GM23338 (cell line): ENCODE measurements at regions not wholly inside any gene's neighbourhood (a gene's known extent, or its start where the extent isn't known, plus 50 kb on each side); places are given as distances from the start of the nearest gene placed in this dataset.

Experiments
- CREB1 ChIP-seq: fragments of 250-450 bp; sonication (Bioruptor Pico); IDR thresholded peaks from 2 replicates; pipeline ENCODE4 v1.5.0; 2020; ENCODE audit warnings: low read depth, mild to moderate bottlenecking, moderate library complexity
- EZH2 ChIP-seq: fragments of 200-600 bp; sonication (generic); IDR thresholded peaks from one replicate; pipeline ENCODE4 v1.8.0; 2017; ENCODE audit warnings: antibody characterized with exemption, mild to moderate bottlenecking, low read depth; ENCODE audit not compliant: unreplicated experiment
- EZH2phosphoT487 ChIP-seq: fragments of 200-600 bp; sonication (generic); IDR thresholded peaks from one replicate; pipeline ENCODE4 v1.8.1; 2018; ENCODE audit warnings: antibody characterized with exemption; ENCODE audit not compliant: unreplicated experiment
- JUNB ChIP-seq: IDR thresholded peaks from one replicate; pipeline ENCODE4 v1.6.1; 2016; ENCODE audit warnings: antibody characterized with exemption; ENCODE audit not compliant: unreplicated experiment
- NANOG ChIP-seq: IDR thresholded peaks from 2 replicates; pipeline ENCODE4 v1.6.1; 2016; ENCODE audit warnings: antibody characterized with exemption, borderline replicate concordance
- POLR2AphosphoS5 ChIP-seq: IDR thresholded peaks from 2 replicates; pipeline ENCODE4 v1.6.1; 2016; ENCODE audit warnings: antibody characterized with exemption, low read depth
- STAT1 ChIP-seq: IDR thresholded peaks from one replicate; pipeline ENCODE4 v1.6.1; 2016; ENCODE audit warnings: antibody characterized with exemption; ENCODE audit not compliant: unreplicated experiment
- TF ChIP-seq, protein P1 (sequence below): IDR thresholded peaks from one replicate; pipeline ENCODE4 v1.6.1; 2018; ENCODE audit warnings: antibody characterized with exemption; ENCODE audit not compliant: unreplicated experiment
- TF ChIP-seq, protein P2 (sequence below), 2 experiments: fragments of 200-600 bp in 1 of 2; sonication (generic) in 1 of 2; conservative IDR thresholded peaks; 2 replicates each; pipeline versions ENCODE4 v1.5.1 to v1.6.1; 2016 to 2017; ENCODE audit warnings: antibody characterized with exemption in 2 of 2, low read depth in 2 of 2, mild to moderate bottlenecking in 2 of 2, moderate library complexity in 1 of 2
- TF ChIP-seq, protein P3 (sequence below): IDR thresholded peaks from 2 replicates; pipeline ENCODE4 v1.6.1; 2016; ENCODE audit warnings: antibody characterized with exemption

DNA sequence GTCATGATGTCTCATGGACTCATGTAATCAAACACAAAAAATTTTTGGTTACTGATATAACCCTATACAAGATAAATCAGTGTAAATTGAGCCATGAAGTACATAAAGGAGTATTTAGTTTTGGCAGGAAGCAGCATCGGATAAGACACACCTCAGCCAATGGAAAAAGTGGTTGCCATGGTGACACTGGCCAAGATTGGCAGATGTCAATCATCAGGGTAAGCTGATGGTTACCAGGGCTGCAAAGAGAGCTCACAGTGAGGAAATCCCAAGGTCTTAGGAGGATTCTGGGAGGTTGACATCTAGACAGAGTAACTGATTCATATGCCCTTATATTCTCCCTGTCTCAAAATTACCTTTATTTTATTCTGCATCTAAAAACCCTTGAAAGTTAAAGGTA is 203.8 kb upstream of the PCSK2 start:
- TF ChIP-seq, protein P1, sequence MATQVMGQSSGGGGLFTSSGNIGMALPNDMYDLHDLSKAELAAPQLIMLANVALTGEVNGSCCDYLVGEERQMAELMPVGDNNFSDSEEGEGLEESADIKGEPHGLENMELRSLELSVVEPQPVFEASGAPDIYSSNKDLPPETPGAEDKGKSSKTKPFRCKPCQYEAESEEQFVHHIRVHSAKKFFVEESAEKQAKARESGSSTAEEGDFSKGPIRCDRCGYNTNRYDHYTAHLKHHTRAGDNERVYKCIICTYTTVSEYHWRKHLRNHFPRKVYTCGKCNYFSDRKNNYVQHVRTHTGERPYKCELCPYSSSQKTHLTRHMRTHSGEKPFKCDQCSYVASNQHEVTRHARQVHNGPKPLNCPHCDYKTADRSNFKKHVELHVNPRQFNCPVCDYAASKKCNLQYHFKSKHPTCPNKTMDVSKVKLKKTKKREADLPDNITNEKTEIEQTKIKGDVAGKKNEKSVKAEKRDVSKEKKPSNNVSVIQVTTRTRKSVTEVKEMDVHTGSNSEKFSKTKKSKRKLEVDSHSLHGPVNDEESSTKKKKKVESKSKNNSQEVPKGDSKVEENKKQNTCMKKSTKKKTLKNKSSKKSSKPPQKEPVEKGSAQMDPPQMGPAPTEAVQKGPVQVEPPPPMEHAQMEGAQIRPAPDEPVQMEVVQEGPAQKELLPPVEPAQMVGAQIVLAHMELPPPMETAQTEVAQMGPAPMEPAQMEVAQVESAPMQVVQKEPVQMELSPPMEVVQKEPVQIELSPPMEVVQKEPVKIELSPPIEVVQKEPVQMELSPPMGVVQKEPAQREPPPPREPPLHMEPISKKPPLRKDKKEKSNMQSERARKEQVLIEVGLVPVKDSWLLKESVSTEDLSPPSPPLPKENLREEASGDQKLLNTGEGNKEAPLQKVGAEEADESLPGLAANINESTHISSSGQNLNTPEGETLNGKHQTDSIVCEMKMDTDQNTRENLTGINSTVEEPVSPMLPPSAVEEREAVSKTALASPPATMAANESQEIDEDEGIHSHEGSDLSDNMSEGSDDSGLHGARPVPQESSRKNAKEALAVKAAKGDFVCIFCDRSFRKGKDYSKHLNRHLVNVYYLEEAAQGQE, result no peak
- TF ChIP-seq EZH2 (no peak), POLR2AphosphoS5 (no peak), JUNB (no peak), EZH2phosphoT487 (no peak), CREB1 (no peak), STAT1 (no peak), NANOG (no peak)
- TF ChIP-seq, protein P2, sequence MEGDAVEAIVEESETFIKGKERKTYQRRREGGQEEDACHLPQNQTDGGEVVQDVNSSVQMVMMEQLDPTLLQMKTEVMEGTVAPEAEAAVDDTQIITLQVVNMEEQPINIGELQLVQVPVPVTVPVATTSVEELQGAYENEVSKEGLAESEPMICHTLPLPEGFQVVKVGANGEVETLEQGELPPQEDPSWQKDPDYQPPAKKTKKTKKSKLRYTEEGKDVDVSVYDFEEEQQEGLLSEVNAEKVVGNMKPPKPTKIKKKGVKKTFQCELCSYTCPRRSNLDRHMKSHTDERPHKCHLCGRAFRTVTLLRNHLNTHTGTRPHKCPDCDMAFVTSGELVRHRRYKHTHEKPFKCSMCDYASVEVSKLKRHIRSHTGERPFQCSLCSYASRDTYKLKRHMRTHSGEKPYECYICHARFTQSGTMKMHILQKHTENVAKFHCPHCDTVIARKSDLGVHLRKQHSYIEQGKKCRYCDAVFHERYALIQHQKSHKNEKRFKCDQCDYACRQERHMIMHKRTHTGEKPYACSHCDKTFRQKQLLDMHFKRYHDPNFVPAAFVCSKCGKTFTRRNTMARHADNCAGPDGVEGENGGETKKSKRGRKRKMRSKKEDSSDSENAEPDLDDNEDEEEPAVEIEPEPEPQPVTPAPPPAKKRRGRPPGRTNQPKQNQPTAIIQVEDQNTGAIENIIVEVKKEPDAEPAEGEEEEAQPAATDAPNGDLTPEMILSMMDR (conservative IDR thresholded peaks at IDR 0.05; ENCODE audit: low read depth in 2 of 2), result no peak
- TF ChIP-seq, protein P3, sequence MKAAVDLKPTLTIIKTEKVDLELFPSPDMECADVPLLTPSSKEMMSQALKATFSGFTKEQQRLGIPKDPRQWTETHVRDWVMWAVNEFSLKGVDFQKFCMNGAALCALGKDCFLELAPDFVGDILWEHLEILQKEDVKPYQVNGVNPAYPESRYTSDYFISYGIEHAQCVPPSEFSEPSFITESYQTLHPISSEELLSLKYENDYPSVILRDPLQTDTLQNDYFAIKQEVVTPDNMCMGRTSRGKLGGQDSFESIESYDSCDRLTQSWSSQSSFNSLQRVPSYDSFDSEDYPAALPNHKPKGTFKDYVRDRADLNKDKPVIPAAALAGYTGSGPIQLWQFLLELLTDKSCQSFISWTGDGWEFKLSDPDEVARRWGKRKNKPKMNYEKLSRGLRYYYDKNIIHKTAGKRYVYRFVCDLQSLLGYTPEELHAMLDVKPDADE, result no peak
